SU-DHL-6 (cell line): ENCODE measurements at regions not wholly inside any gene's neighbourhood (a gene's known extent, or its start where the extent isn't known, plus 50 kb on each side); places are given as distances from the start of the nearest gene placed in this dataset.

ENCODE experiments used
- H2AFZ ChIP-seq: fragments of 200-600 bp; sonication (generic); 2 replicates; pipeline ENCODE4 v1.6.1; 2014; ENCODE audit warnings: low read depth, mild to moderate bottlenecking, moderate library complexity, mixed read lengths, antibody characterized with exemption, low read length; ENCODE audit not compliant: severe bottlenecking
- H3F3A ChIP-seq: fragments of 200-600 bp; shearing (Covaris generic); 2 replicates; pipeline ENCODE4 v1.6.0; 2016; ENCODE audit warnings: antibody characterized with exemption, mild to moderate bottlenecking; ENCODE audit not compliant: insufficient read depth
- H3K27ac ChIP-seq: fragments of 200-600 bp; sonication (generic); 2 replicates; pipeline ENCODE4 v1.5.1; 2016; ENCODE audit warnings: low read depth, mild to moderate bottlenecking, low read length, moderate library complexity, mixed read lengths
- H3K27me3 ChIP-seq: fragments of 200-600 bp; sonication (generic), shearing (Covaris generic); 2 replicates; pipeline ENCODE4 v1.6.0; 2014; ENCODE audit warnings: mild to moderate bottlenecking, low read length
- H3K36me3 ChIP-seq: fragments of 200-600 bp; sonication (generic); 2 replicates; pipeline ENCODE4 v1.6.1; 2014; ENCODE audit warnings: mild to moderate bottlenecking, low read length, mixed read lengths
- H3K4me2 ChIP-seq: fragments of 300-600, 200-600 bp; shearing (Covaris generic), sonication (generic); 2 replicates; pipeline ENCODE4 v1.6.0; 2014; ENCODE audit warnings: low read length, low read depth, mild to moderate bottlenecking; ENCODE audit not compliant: poor library complexity, severe bottlenecking
- H3K4me3 ChIP-seq: fragments of 200-600 bp; sonication (generic); 2 replicates; pipeline ENCODE4 v1.5.1; 2014; ENCODE audit warnings: antibody characterized with exemption, low read length, mild to moderate bottlenecking, mixed read lengths; ENCODE audit not compliant: insufficient read depth, poor library complexity, severe bottlenecking
- H3K79me2 ChIP-seq: fragments of 200-600 bp; sonication (generic); 2 replicates; pipeline ENCODE4 v1.6.1; 2014; ENCODE audit warnings: mild to moderate bottlenecking, low read length, moderate library complexity; ENCODE audit not compliant: insufficient read depth
- H3K9ac ChIP-seq: fragments of 200-600 bp; sonication (generic); 2 replicates; pipeline ENCODE4 v1.7.0; 2014; ENCODE audit warnings: mild to moderate bottlenecking, low read length
- H3K9me2 ChIP-seq: fragments of 200-600 bp; sonication (generic); replicated peaks from 2 replicates; pipeline ENCODE4 v1.6.1; 2014; ENCODE audit warnings: low read length; ENCODE audit not compliant: insufficient read depth
- H3K9me3 ChIP-seq: fragments of 200-600 bp; sonication (generic); 2 replicates; pipeline ENCODE4 v1.6.1; 2014; ENCODE audit warnings: low read length, mixed read lengths; ENCODE audit not compliant: insufficient read depth
- H4K20me1 ChIP-seq: fragments of 200-600 bp; sonication (generic); 2 replicates; pipeline ENCODE4 v1.6.1; 2014; ENCODE audit warnings: low read depth, mild to moderate bottlenecking, antibody characterized with exemption, low read length, moderate library complexity, mixed read lengths
- CTCF ChIP-seq: fragments of 200-600 bp; sonication (generic); IDR thresholded peaks from one replicate; pipeline ENCODE4 v1.5.1; 2017; ENCODE audit warnings: antibody characterized with exemption, mild to moderate bottlenecking, low read length, moderate library complexity; ENCODE audit not compliant: insufficient read depth, poor library complexity, severe bottlenecking
- EZH2phosphoT487 ChIP-seq: fragments of 200-600 bp; sonication (generic), shearing (Covaris generic); conservative IDR thresholded peaks from 2 replicates; pipeline ENCODE4 v1.6.1; 2018; ENCODE audit warnings: mild to moderate bottlenecking, antibody characterized with exemption, low read length, moderate library complexity, mixed read lengths

- Histone ChIP-seq H3K27ac (no peak overlapping the region), H3F3A (no peaks in the 10 kb centered on the region), H3K4me3 (no peak overlapping the region), H3K9me2 (no peaks in the 10 kb centered on the region), H3K79me2 (no peaks in the 10 kb centered on the region), H3K36me3 (no peaks in the 10 kb centered on the region), H3K9ac (no peak overlapping the region), H3K4me2 (no peak overlapping the region), H3K9me3 (no peaks in the 10 kb centered on the region), H4K20me1 (no peaks in the 10 kb centered on the region), H2AFZ (no peak overlapping the region), H3K27me3 (no peaks in the 10 kb centered on the region)
- TF ChIP-seq CTCF (no peak), EZH2phosphoT487 (no peak)
Measured at GRCh38 chr4:122243785-122244184, 91.7 kb downstream of the BLTP1 start.

GRCh38 chr4:122244764-122245163 lies 92.6 kb downstream of the BLTP1 start:
- Histone ChIP-seq H3F3A (no peaks in the 10 kb centered on the region), H3K4me2 (no peak overlapping the region), H3K4me3 (no peak overlapping the region), H3K9me2 (no peaks in the 10 kb centered on the region), H3K36me3 (no peaks in the 10 kb centered on the region), H3K9ac (no peak overlapping the region), H2AFZ (no peak overlapping the region), H3K79me2 (no peaks in the 10 kb centered on the region), H3K27ac (no peak overlapping the region), H4K20me1 (no peaks in the 10 kb centered on the region), H3K9me3 (no peaks in the 10 kb centered on the region), H3K27me3 (no peaks in the 10 kb centered on the region)
- TF ChIP-seq EZH2phosphoT487 (no peak), CTCF (no peak)

GRCh38 chr4:122246551-122246950 lies 94.4 kb downstream of the BLTP1 start:
- Histone ChIP-seq H2AFZ (no peak overlapping the region), H4K20me1 (no peaks in the 10 kb centered on the region), H3K27me3 (no peaks in the 10 kb centered on the region), H3F3A (no peaks in the 10 kb centered on the region), H3K9ac (no peak overlapping the region), H3K36me3 (no peaks in the 10 kb centered on the region), H3K9me2 (no peaks in the 10 kb centered on the region), H3K27ac (no peak overlapping the region), H3K9me3 (no peaks in the 10 kb centered on the region), H3K4me2 (no peak overlapping the region), H3K4me3 (no peak overlapping the region), H3K79me2 (no peaks in the 10 kb centered on the region)
- TF ChIP-seq EZH2phosphoT487 (no peak), CTCF (no peak)

GRCh38 chr4:122249357-122249756 lies 97.2 kb downstream of the BLTP1 start:
- no peaks in the 10 kb centered on the region for H3K27me3 ChIP-seq
- H3K9me2 ChIP-seq, result no peaks in the 10 kb centered on the region
- no peak overlapping the region for H2AFZ ChIP-seq
- no peaks in the 10 kb centered on the region for H3K9me3 ChIP-seq
- TF ChIP-seq EZH2phosphoT487, result no peak
- no peak for TF ChIP-seq CTCF
- no peaks in the 10 kb centered on the region for H3K36me3 ChIP-seq
- no peak overlapping the region for H3K27ac ChIP-seq
- no peaks in the 10 kb centered on the region for H3K79me2 ChIP-seq
- H3K4me2 ChIP-seq, result no peak overlapping the region
- no peak overlapping the region for H3K4me3 ChIP-seq
- no peaks in the 10 kb centered on the region for H4K20me1 ChIP-seq
- H3F3A ChIP-seq, result no peaks in the 10 kb centered on the region
- H3K9ac ChIP-seq, result no peak overlapping the region
